ENCODE measurements at regions not wholly inside any gene's neighbourhood (a gene's known extent, or its start where the extent isn't known, plus 50 kb on each side); places are given as distances from the start of the nearest gene placed in this dataset.

DNA sequence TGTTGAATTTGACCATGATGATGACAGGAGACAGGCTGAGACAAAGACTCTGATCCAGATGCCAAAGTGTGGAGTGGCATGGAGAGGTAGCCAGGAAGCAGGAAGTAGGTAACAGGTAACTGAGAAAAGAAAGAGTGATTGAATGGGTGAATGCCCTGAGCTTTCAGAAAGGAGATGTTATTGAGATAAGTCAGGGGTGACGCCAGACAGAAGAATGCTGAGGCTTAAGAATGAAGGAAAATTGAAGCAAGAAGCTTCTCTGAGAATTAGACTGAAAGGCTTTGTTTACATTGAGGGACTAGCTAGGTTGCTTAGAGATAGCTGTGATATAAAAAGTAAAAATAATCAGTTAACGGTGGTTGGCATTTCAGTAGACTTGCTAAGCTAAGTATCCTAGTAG is 165.7 kb downstream of the PSAT1 start:
- no peak for TF ChIP-seq EZH2phosphoT487 (IDR thresholded peaks at IDR 0.05)
- no peak for TF ChIP-seq CTCF (IDR thresholded peaks at IDR 0.05)
- TF ChIP-seq EZH2 (IDR thresholded peaks at IDR 0.05) = no peak
- Histone ChIP-seq H3K4me2 (no peak overlapping the region), H3K9me3 (ENCODE audit: low read depth) (peaks cover 10% of the 10 kb centered on the region), H3K36me3 (no peaks in the 10 kb centered on the region), H3K27me3 (no peaks in the 10 kb centered on the region), H3F3A (ENCODE audit: low read depth) (no peaks in the 10 kb centered on the region), H4K20me1 (ENCODE audit: low read depth) (no peaks in the 10 kb centered on the region), H2AFZ (replicated peaks) (no peak overlapping the region), H3K27ac (no peak overlapping the region), H3K4me3 (no peak overlapping the region), H3K79me2 (ENCODE audit: low read depth) (no peaks in the 10 kb centered on the region), H3K4me1 (no peaks in the 10 kb centered on the region), H3K9ac (no peak overlapping the region)
- Mint-ChIP-seq H3K4me3 (no peak overlapping the region), H3K27me3 (ENCODE audit: insufficient read depth, low read depth) (no peaks in the 10 kb centered on the region), H3K4me1 (no peaks in the 10 kb centered on the region), H3K36me3 (no peaks in the 10 kb centered on the region), H3K9me3 (peaks cover 35% of the 10 kb centered on the region), H3K27ac (no peak overlapping the region)
- DNase-seq (ENCODE audit: low spot score) = no peak

- no peak overlapping the region for H3K4me3 Mint-ChIP-seq
- no peaks in the 10 kb centered on the region for H3K27me3 Mint-ChIP-seq (ENCODE audit: insufficient read depth, low read depth)
Measured at GRCh38 chr9:78463750-78464149, 166.8 kb downstream of the PSAT1 start.

GRCh38 chr9:78468231-78468630 is 171.3 kb downstream of the PSAT1 start:
- H4K20me1 ChIP-seq (ENCODE audit: low read depth) = no peaks in the 10 kb centered on the region
- peaks cover 2% of the 10 kb centered on the region for H3K36me3 Mint-ChIP-seq
- H3K9me3 Mint-ChIP-seq = peaks cover 7% of the 10 kb centered on the region
- H3K4me3 ChIP-seq = no peak overlapping the region
- no peaks in the 10 kb centered on the region for H3K27me3 ChIP-seq
- TF ChIP-seq EZH2 (IDR thresholded peaks at IDR 0.05) = no peak
- TF ChIP-seq CTCF (IDR thresholded peaks at IDR 0.05) = no peak
- TF ChIP-seq EZH2phosphoT487 (IDR thresholded peaks at IDR 0.05) = no peak
- H3F3A ChIP-seq (ENCODE audit: low read depth) = no peaks in the 10 kb centered on the region
- no peak overlapping the region for H3K27ac Mint-ChIP-seq
- peak overlapping the region; percentile 15 for H2AFZ ChIP-seq (replicated peaks)
- no peaks in the 10 kb centered on the region for H3K27me3 Mint-ChIP-seq (ENCODE audit: insufficient read depth, low read depth)
- H3K9ac ChIP-seq = no peak overlapping the region
- no peaks in the 10 kb centered on the region for H3K4me1 ChIP-seq
- H3K4me1 Mint-ChIP-seq = peaks cover 4% of the 10 kb centered on the region
- no peaks in the 10 kb centered on the region for H3K36me3 ChIP-seq
- no peak overlapping the region for H3K4me3 Mint-ChIP-seq
- no peak overlapping the region for H3K27ac ChIP-seq
- no peaks in the 10 kb centered on the region for H3K9me3 ChIP-seq (ENCODE audit: low read depth)
- H3K79me2 ChIP-seq (ENCODE audit: low read depth) = no peaks in the 10 kb centered on the region
- DNase-seq (ENCODE audit: low spot score) = peak; percentile 19
- no peak overlapping the region for H3K4me2 ChIP-seq

More at GRCh38 chr9:78463750-78464149, 166.8 kb downstream of the PSAT1 start:
- no peaks in the 10 kb centered on the region for H3F3A ChIP-seq (ENCODE audit: low read depth)
- TF ChIP-seq EZH2phosphoT487 (IDR thresholded peaks at IDR 0.05) = no peak
- peaks cover under 1% of the 10 kb centered on the region for H3K36me3 Mint-ChIP-seq
- H3K27ac Mint-ChIP-seq = no peak overlapping the region
- H3K4me1 ChIP-seq = no peaks in the 10 kb centered on the region
- peaks cover 29% of the 10 kb centered on the region for H3K9me3 Mint-ChIP-seq
- no peak for DNase-seq (ENCODE audit: low spot score)
- no peak overlapping the region for H3K4me3 ChIP-seq
- H3K27me3 ChIP-seq = no peaks in the 10 kb centered on the region
- H2AFZ ChIP-seq (replicated peaks) = no peak overlapping the region
- H3K9me3 ChIP-seq (ENCODE audit: low read depth) = peaks cover 10% of the 10 kb centered on the region
- H3K27ac ChIP-seq = no peak overlapping the region
- H3K4me2 ChIP-seq = no peak overlapping the region
- H3K4me1 Mint-ChIP-seq = peaks cover 4% of the 10 kb centered on the region
- no peaks in the 10 kb centered on the region for H3K36me3 ChIP-seq
- H3K9ac ChIP-seq = no peak overlapping the region
- H4K20me1 ChIP-seq (ENCODE audit: low read depth) = no peaks in the 10 kb centered on the region
- H3K79me2 ChIP-seq (ENCODE audit: low read depth) = no peaks in the 10 kb centered on the region

DNA sequence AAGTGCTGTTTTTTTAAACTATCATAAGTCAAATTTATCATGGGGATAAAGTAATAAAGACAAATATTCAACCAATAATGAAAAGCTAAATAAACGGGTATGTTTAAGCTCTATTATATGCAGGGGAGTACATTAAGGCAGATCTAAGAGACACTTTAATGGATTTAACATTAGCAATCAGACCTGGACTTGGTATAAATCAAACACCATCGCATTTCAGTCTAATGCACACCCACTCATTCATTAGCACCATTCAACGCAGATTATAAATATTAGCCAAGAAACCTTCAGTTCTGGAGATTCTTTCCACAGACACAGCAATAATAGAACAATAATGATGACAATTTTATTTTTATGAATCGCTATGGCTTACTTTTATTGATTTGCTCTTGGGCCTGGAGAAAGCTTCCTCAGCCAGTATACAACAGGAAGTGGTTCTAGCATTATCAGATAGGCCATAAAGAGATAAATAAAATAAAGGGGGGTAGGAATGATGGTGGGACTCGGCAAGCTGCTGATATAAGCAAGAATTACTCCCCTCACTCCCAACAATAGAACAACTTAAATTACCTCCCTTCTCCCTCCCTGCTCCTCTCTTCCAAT is 172.2 kb downstream of the PSAT1 start:
- no peak for TF ChIP-seq EZH2 (IDR thresholded peaks at IDR 0.05)
- no peak for TF ChIP-seq CTCF (IDR thresholded peaks at IDR 0.05)
- TF ChIP-seq EZH2phosphoT487 (IDR thresholded peaks at IDR 0.05) = no peak
- no peak overlapping the region for H3K27ac Mint-ChIP-seq
- H3K4me2 ChIP-seq = no peak overlapping the region

More for the DNA sequence above, 172.2 kb downstream of the PSAT1 start:
- H3K27ac ChIP-seq = no peak overlapping the region
- H3K27me3 ChIP-seq = no peaks in the 10 kb centered on the region
- no peak overlapping the region for H3K9ac ChIP-seq
- H3K27me3 Mint-ChIP-seq (ENCODE audit: insufficient read depth, low read depth) = no peaks in the 10 kb centered on the region
- peaks cover 4% of the 10 kb centered on the region for H3K4me1 Mint-ChIP-seq
- no peaks in the 10 kb centered on the region for H3K4me1 ChIP-seq
- H3F3A ChIP-seq (ENCODE audit: low read depth) = no peaks in the 10 kb centered on the region
- no peaks in the 10 kb centered on the region for H3K36me3 ChIP-seq
- no peak overlapping the region for H2AFZ ChIP-seq (replicated peaks)
- peaks cover 2% of the 10 kb centered on the region for H3K36me3 Mint-ChIP-seq
- H3K79me2 ChIP-seq (ENCODE audit: low read depth) = no peaks in the 10 kb centered on the region
- DNase-seq (ENCODE audit: low spot score) = no peak
- H3K4me3 Mint-ChIP-seq = no peak overlapping the region
- H3K9me3 ChIP-seq (ENCODE audit: low read depth) = no peaks in the 10 kb centered on the region
- no peak overlapping the region for H3K4me3 ChIP-seq
- peaks cover 7% of the 10 kb centered on the region for H3K9me3 Mint-ChIP-seq
- no peaks in the 10 kb centered on the region for H4K20me1 ChIP-seq (ENCODE audit: low read depth)
